IMR-90 (cell line): ENCODE measurements at regions not wholly inside any gene's neighbourhood (a gene's known extent, or its start where the extent isn't known, plus 50 kb on each side); places are given as distances from the start of the nearest gene placed in this dataset.

ENCODE experiments used
- CTCF ChIP-seq: conservative IDR thresholded peaks from 2 replicates; pipeline ENCODE4 v1.5.1; 2012; ENCODE audit warnings: mild to moderate bottlenecking, low read depth, low read length, improper control_type of control experiment
- ELK1 ChIP-seq: fragments of 150-350 bp; IDR thresholded peaks from 2 replicates; pipeline ENCODE4 v1.6.1; 2016; ENCODE audit warnings: low read depth, mild to moderate bottlenecking, low read length, moderate library complexity, borderline replicate concordance
- MAFK ChIP-seq: IDR thresholded peaks from 2 replicates; pipeline ENCODE4 v1.6.1; 2012; ENCODE audit warnings: low read depth, low read length, improper control_type of control experiment
- NFE2L2 ChIP-seq: fragments of 150-350 bp; IDR thresholded peaks from 2 replicates; pipeline ENCODE4 v1.6.1; 2016; ENCODE audit warnings: low read depth, mild to moderate bottlenecking, low read length
- POLR2A ChIP-seq: IDR thresholded peaks from 2 replicates; pipeline ENCODE4 v1.6.1; 2012; ENCODE audit warnings: mild to moderate bottlenecking, low read depth, low read length
- RFX5 ChIP-seq: IDR thresholded peaks from 2 replicates; pipeline ENCODE4 v1.8.0; 2012; ENCODE audit warnings: low read depth, mild to moderate bottlenecking, low read length, moderate library complexity
- USF2 ChIP-seq: fragments of 150-350 bp; IDR thresholded peaks from 2 replicates; pipeline ENCODE4 v1.6.1; 2017; ENCODE audit warnings: mild to moderate bottlenecking, antibody characterized with exemption, low read length, low read depth

GRCh38 chr4:43274376-43274775 lies 381.9 kb downstream of the GRXCR1 start:
- TF ChIP-seq CTCF, result no peak
- no peak for TF ChIP-seq POLR2A
- TF ChIP-seq NFE2L2, result no peak
- no peak for TF ChIP-seq USF2
- no peak for TF ChIP-seq MAFK
- no peak for TF ChIP-seq ELK1
- TF ChIP-seq RFX5, result no peak
